ENCODE measurements at regions not wholly inside any gene's neighbourhood (a gene's known extent, or its start where the extent isn't known, plus 50 kb on each side); places are given as distances from the start of the nearest gene placed in this dataset.

DNA sequence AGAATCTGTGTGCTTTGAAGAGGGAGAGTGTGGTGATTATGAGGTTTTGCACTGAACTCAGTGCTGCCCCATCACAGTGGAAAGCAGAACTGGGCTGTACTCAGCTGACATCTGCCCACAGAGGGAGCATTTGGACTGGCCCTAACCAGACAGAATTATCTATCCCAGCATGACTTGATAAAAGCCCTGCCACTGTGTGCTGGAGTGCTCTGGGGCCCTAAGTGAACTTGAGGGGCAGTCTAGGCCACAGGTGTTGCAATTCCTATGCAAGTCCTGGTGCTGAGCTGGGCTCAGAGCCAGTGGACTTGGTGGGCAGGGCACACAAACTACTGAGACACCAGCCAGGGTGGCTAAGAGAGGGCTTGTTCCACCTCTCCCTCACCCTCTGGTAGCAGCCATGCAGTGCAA lies 269.2 kb upstream of the CTNNB1 start:
- TF ChIP-seq, protein P1, sequence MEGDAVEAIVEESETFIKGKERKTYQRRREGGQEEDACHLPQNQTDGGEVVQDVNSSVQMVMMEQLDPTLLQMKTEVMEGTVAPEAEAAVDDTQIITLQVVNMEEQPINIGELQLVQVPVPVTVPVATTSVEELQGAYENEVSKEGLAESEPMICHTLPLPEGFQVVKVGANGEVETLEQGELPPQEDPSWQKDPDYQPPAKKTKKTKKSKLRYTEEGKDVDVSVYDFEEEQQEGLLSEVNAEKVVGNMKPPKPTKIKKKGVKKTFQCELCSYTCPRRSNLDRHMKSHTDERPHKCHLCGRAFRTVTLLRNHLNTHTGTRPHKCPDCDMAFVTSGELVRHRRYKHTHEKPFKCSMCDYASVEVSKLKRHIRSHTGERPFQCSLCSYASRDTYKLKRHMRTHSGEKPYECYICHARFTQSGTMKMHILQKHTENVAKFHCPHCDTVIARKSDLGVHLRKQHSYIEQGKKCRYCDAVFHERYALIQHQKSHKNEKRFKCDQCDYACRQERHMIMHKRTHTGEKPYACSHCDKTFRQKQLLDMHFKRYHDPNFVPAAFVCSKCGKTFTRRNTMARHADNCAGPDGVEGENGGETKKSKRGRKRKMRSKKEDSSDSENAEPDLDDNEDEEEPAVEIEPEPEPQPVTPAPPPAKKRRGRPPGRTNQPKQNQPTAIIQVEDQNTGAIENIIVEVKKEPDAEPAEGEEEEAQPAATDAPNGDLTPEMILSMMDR (IDR thresholded peaks at IDR 0.05): no peak; the same call in 1 of the 2 replicates

DNA sequence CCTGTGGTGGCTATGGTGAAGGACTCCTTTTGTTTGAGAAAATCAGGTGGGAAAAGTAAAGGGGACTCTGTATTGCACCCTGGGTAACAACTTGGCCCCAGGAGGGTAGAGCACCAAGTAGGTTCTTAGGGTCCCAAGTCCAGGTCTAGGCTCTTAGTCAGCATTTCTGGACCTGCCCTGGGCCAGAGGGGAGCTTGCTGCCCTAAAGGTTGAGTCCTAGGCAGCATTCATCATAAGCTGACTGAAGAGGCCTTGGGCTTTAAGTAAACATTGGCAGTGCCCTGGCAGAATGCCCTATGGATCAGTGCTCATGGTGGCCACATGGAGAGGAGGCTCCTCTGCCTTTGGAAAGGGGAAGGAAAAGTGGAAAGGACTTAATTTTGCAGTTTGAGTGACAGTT lies 268.5 kb upstream of the CTNNB1 start:
- TF ChIP-seq, protein P1 (IDR thresholded peaks at IDR 0.05): no peak

- TF ChIP-seq, protein P1 (IDR thresholded peaks at IDR 0.05): no peak
These were observed 260.7 kb upstream of the CTNNB1 start for GRCh38 chr3:40938591-40938990.

GRCh38 chr3:40939030-40939740 lies 260.1 kb upstream of the CTNNB1 start:
- TF ChIP-seq, protein P1 (IDR thresholded peaks at IDR 0.05): no peak

- TF ChIP-seq, protein P1 (IDR thresholded peaks at IDR 0.05): no peak
These were observed 259.6 kb upstream of the CTNNB1 start for GRCh38 chr3:40939741-40940130.

DNA sequence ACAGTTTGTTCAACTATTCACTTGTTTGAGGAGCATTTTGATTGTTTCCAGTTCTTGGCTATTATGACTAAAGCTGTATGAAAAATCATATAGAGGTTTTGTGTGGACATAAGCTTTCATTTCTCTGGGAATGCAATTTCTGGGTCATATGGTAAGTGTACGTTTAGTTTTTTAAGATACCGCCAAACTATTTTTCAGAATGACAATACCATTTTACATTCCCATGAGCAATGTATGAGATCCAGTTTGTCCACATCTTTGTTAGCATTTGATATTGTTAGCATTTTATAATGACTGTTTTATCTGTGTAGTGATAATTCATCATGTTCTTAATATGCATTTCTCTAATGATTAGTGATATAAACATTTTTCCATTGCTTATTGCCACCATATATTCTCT lies 258.7 kb upstream of the CTNNB1 start:
- TF ChIP-seq, protein P1 (IDR thresholded peaks at IDR 0.05): no peak

- TF ChIP-seq, protein P1 (IDR thresholded peaks at IDR 0.05): no peak
These were observed 247.7 kb upstream of the CTNNB1 start for GRCh38 chr3:40951636-40952035.

Measured in LNCAP (cell line).